HFFc6 (cell line): ENCODE measurements at regions not wholly inside any gene's neighbourhood (a gene's known extent, or its start where the extent isn't known, plus 50 kb on each side); places are given as distances from the start of the nearest gene placed in this dataset.

Experiments
- DNase-seq: peaks from one replicate; pipeline ENCODE4 v3.0.0-alpha.2; 2018
- H3K27ac Mint-ChIP-seq: 2 replicates; pipeline ENCODE4 v1.8.0; 2020; ENCODE audit warnings: mild to moderate bottlenecking, mixed read lengths
- H3K27me3 Mint-ChIP-seq: 2 replicates; pipeline ENCODE4 v1.8.0; 2021; ENCODE audit warnings: mild to moderate bottlenecking, moderate library complexity, mixed read lengths; ENCODE audit not compliant: insufficient read depth
- H3K36me3 Mint-ChIP-seq: 2 replicates; pipeline ENCODE4 v1.8.0; 2021; ENCODE audit warnings: low read depth, mixed read lengths
- H3K4me1 Mint-ChIP-seq: 2 replicates; pipeline ENCODE4 v1.8.0; 2020; ENCODE audit warnings: low read depth, mixed read lengths
- H3K4me3 Mint-ChIP-seq: 2 replicates; pipeline ENCODE4 v1.8.0; 2020; ENCODE audit warnings: mild to moderate bottlenecking, moderate library complexity, mixed read lengths
- H3K9me3 Mint-ChIP-seq: 2 replicates; pipeline ENCODE4 v1.8.0; 2020; ENCODE audit warnings: mild to moderate bottlenecking, mixed read lengths
- CTCF ChIP-seq: fragments of 200-600 bp; sonication (generic); IDR thresholded peaks from 2 replicates; pipeline ENCODE4 v1.5.0; 2021; ENCODE audit warnings: antibody characterized with exemption, mild to moderate bottlenecking

DNA sequence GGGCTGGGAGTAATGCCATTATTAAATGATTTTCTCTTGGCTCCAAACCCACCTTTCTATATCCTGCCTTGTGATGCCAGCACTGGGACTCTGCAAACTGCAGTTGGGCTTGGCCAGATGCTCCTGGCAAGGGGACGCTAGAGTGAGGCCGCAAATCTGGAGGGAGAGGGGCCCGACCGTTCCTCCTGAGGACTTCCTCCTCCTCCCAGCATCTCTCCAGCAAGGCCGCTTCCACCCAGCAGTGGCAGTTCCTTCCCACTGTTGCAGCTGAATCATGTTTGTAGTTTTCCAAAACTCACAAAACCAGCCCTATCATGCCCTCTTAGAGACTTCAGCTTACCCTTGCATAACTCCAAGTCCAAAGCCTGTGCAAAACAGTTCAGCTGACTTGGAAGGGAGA lies 244.4 kb downstream of the FOXA2 start:
- Mint-ChIP-seq H3K36me3 (no peaks in the 10 kb centered on the region), H3K4me1 (peaks cover 6% of the 10 kb centered on the region), H3K27me3 (peaks cover 1% of the 10 kb centered on the region; the same call in 1 of the 2 replicates), H3K9me3 (no peaks in the 10 kb centered on the region), H3K27ac (no peak overlapping the region), H3K4me3 (no peak overlapping the region)
- no peak for TF ChIP-seq CTCF
- DNase-seq = no peak

- TF ChIP-seq CTCF = peak; percentile 88
- Mint-ChIP-seq H3K9me3 (no peaks in the 10 kb centered on the region), H3K4me3 (no peak overlapping the region; the same call in 1 of the 2 replicates), H3K4me1 (peaks cover 6% of the 10 kb centered on the region), H3K27me3 (peaks cover 1% of the 10 kb centered on the region; the same call in 1 of the 2 replicates), H3K27ac (no peak overlapping the region), H3K36me3 (no peaks in the 10 kb centered on the region)
- peak; percentile 31 for DNase-seq
These were observed 245.1 kb downstream of the FOXA2 start for GRCh38 chr20:22339091-22339881.

GRCh38 chr20:22338140-22338708 lies 246.1 kb downstream of the FOXA2 start:
- Mint-ChIP-seq H3K4me1 (peaks cover 6% of the 10 kb centered on the region), H3K27me3 (peaks cover 1% of the 10 kb centered on the region; the same call in 1 of the 2 replicates), H3K36me3 (no peaks in the 10 kb centered on the region), H3K27ac (no peak overlapping the region), H3K4me3 (no peak overlapping the region), H3K9me3 (no peaks in the 10 kb centered on the region)
- no peak for DNase-seq
- TF ChIP-seq CTCF = no peak

DNA sequence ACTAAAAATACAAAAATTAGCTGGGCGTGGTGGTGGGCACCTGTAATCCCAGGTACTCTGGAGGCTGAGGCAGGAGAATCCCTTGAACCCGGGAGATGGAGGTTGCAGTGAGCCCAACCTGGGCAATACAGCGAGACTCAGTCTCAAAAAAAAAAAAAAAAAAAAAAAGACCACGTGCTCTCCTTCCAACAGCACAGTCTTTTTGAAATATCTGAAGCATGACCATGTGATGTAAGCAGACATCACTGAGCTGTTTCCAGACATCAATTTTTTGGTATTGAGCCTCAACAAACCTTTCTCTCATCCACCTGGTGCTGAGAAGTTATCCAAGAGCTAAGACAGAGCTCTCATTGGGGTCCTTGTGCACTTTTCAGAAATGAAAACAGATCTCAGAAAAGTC lies 249.2 kb downstream of the FOXA2 start:
- DNase-seq = no peak
- Mint-ChIP-seq H3K36me3 (no peaks in the 10 kb centered on the region), H3K4me3 (no peak overlapping the region), H3K27ac (no peak overlapping the region), H3K4me1 (no peaks in the 10 kb centered on the region), H3K9me3 (no peaks in the 10 kb centered on the region), H3K27me3 (peaks cover 4% of the 10 kb centered on the region)
- no peak for TF ChIP-seq CTCF

- H3K27ac Mint-ChIP-seq = no peak overlapping the region
- peaks cover 4% of the 10 kb centered on the region for H3K27me3 Mint-ChIP-seq
- H3K9me3 Mint-ChIP-seq = no peaks in the 10 kb centered on the region
- no peaks in the 10 kb centered on the region for H3K36me3 Mint-ChIP-seq
- DNase-seq = peak; percentile 24
- no peak overlapping the region for H3K4me3 Mint-ChIP-seq
- no peaks in the 10 kb centered on the region for H3K4me1 Mint-ChIP-seq
- TF ChIP-seq CTCF = peak; percentile 78
These were observed 250.4 kb downstream of the FOXA2 start for GRCh38 chr20:22333885-22334545.
